OCI-LY7 (cell line): ENCODE measurements at regions not wholly inside any gene's neighbourhood (a gene's known extent, or its start where the extent isn't known, plus 50 kb on each side); places are given as distances from the start of the nearest gene placed in this dataset.

ENCODE experiments used
- BruUV-seq: library from RNA; stranded (reverse); fragments of 400-500 nt; replicated peaks from 2 replicates; lab custom pipeline; 2021; lab: Mats Ljungman, UMichigan
- CTCF ChIA-PET: fragments of 300-600 bp; sonication (Branson Sonifier 250); formaldehyde crosslinking; loops from one replicate; lab custom pipeline; 2022; ENCODE audit warnings: antibody characterized with exemption; ENCODE audit not compliant: unreplicated experiment; lab: Charles Lee
- POLR2A ChIA-PET: fragments of 300-600 bp; sonication (Branson Sonifier 250); formaldehyde crosslinking; loops from one replicate; lab custom pipeline; 2022; ENCODE audit warnings: antibody characterized with exemption; lab: Charles Lee
- DNase-seq: peaks from one replicate; pipeline ENCODE4 v3.0.0-alpha.2; 2015; ENCODE audit warnings: low spot score
- H2AFZ ChIP-seq: fragments of 200-600 bp; sonication (generic), shearing (Covaris generic); 2 replicates; pipeline ENCODE4 v1.6.1; 2014; ENCODE audit warnings: mild to moderate bottlenecking, antibody characterized with exemption, low read length, moderate library complexity
- H3K27ac ChIP-seq: fragments of 200-600 bp; sonication (generic); 2 replicates; pipeline ENCODE4 v1.5.1; 2014; ENCODE audit warnings: mixed run types, low read depth, mild to moderate bottlenecking, moderate library complexity, low read length, inconsistent platforms; ENCODE audit not compliant: poor library complexity, severe bottlenecking
- H3K36me3 ChIP-seq: fragments of 200-600 bp; sonication (generic); 2 replicates; pipeline ENCODE4 v1.6.1; 2014; ENCODE audit warnings: mild to moderate bottlenecking, antibody characterized with exemption, low read length, moderate library complexity, mixed read lengths; ENCODE audit not compliant: insufficient read depth
- H3K4me1 ChIP-seq: fragments of 200-600 bp; sonication (generic); 2 replicates; pipeline ENCODE4 v1.5.1; 2014; ENCODE audit warnings: mild to moderate bottlenecking, low read length; ENCODE audit not compliant: insufficient read depth, poor library complexity, severe bottlenecking
- H3K4me2 ChIP-seq: fragments of 200-600 bp; sonication (generic); 2 replicates; pipeline ENCODE4 v1.6.1; 2014; ENCODE audit warnings: mild to moderate bottlenecking, low read length
- H3K4me3 ChIP-seq: fragments of 200-600 bp; sonication (generic); 2 replicates; pipeline ENCODE4 v1.5.1; 2014; ENCODE audit warnings: mild to moderate bottlenecking, low read depth, low read length; ENCODE audit not compliant: poor library complexity, severe bottlenecking
- H3K79me2 ChIP-seq: fragments of 200-600 bp; sonication (generic); 2 replicates; pipeline ENCODE4 v1.6.1; 2016; ENCODE audit warnings: low read depth, mild to moderate bottlenecking, low read length, moderate library complexity, mixed read lengths; ENCODE audit not compliant: insufficient read depth
- H3K9me2 ChIP-seq: fragments of 200-600 bp; sonication (generic); 2 replicates; pipeline ENCODE4 v1.6.1; 2016; ENCODE audit warnings: mild to moderate bottlenecking, low read length, mixed read lengths; ENCODE audit not compliant: insufficient read depth
- H3K9me3 ChIP-seq: fragments of 200-600 bp; sonication (generic); 2 replicates; pipeline ENCODE4 v1.6.1; 2014; ENCODE audit warnings: mild to moderate bottlenecking, mixed run types, low read length, mixed read lengths
- H4K20me1 ChIP-seq: fragments of 200-600 bp; sonication (generic); 2 replicates; pipeline ENCODE4 v1.6.1; 2014; ENCODE audit warnings: mild to moderate bottlenecking, antibody characterized with exemption, low read length, moderate library complexity, mixed read lengths; ENCODE audit not compliant: insufficient read depth
- EZH2phosphoT487 ChIP-seq: fragments of 200-600 bp; sonication (generic); IDR thresholded peaks from 2 replicates; pipeline ENCODE4 v1.6.1; 2018; ENCODE audit warnings: low read depth, borderline replicate concordance, mild to moderate bottlenecking, mixed run types, antibody characterized with exemption, low read length, moderate library complexity, mixed read lengths
- intact Hi-C: fragments of 100-400 bp; cut with micrococcal nuclease; formaldehyde crosslinking; loops from one replicate; pipeline ENCODE4 v1.10.0; 2022; ENCODE audit not compliant: unreplicated experiment
- TF ChIP-seq, protein P1 (sequence below): fragments of 200-600 bp; sonication (generic); conservative IDR thresholded peaks from 2 replicates; pipeline ENCODE4 v1.5.1; 2014; ENCODE audit warnings: mild to moderate bottlenecking, antibody characterized with exemption, low read length, moderate library complexity, mixed read lengths

DNA sequence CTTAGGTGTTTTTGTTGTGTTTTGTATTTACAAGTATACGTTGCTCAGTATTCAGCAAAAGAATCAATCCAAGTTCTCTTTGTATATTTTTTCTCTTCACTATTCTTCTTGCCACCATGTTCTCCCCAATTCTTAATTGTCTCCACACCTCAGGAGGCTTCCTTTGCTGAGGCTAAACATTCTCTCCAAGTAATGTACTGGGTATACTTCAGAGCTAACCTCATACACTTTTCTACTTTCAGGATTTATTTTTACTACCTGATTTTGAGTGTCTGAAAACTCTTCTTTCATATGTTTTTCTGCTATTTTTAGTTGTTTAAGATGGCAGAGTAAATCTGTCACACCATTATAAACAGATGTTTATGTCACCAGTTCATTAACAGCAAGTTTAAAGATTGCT, 354.8 kb upstream of the KCND2 start:
- DNase-seq, result no peak
- no TSS peak for BruUV-seq
- Histone ChIP-seq H3K9me2 (no peaks in the 10 kb centered on the region), H3K4me3 (no peak overlapping the region), H3K9me3 (no peaks in the 10 kb centered on the region), H2AFZ (no peak overlapping the region), H3K36me3 (no peaks in the 10 kb centered on the region), H3K79me2 (no peaks in the 10 kb centered on the region), H3K27ac (no peak overlapping the region), H3K4me1 (no peaks in the 10 kb centered on the region), H4K20me1 (no peaks in the 10 kb centered on the region), H3K4me2 (no peak overlapping the region)
- ChIA-PET POLR2A (no interaction called here), CTCF (no interaction called here)
- intact Hi-C loops, result no loop called here
- TF ChIP-seq, protein P1, sequence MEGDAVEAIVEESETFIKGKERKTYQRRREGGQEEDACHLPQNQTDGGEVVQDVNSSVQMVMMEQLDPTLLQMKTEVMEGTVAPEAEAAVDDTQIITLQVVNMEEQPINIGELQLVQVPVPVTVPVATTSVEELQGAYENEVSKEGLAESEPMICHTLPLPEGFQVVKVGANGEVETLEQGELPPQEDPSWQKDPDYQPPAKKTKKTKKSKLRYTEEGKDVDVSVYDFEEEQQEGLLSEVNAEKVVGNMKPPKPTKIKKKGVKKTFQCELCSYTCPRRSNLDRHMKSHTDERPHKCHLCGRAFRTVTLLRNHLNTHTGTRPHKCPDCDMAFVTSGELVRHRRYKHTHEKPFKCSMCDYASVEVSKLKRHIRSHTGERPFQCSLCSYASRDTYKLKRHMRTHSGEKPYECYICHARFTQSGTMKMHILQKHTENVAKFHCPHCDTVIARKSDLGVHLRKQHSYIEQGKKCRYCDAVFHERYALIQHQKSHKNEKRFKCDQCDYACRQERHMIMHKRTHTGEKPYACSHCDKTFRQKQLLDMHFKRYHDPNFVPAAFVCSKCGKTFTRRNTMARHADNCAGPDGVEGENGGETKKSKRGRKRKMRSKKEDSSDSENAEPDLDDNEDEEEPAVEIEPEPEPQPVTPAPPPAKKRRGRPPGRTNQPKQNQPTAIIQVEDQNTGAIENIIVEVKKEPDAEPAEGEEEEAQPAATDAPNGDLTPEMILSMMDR, result no peak
- TF ChIP-seq EZH2phosphoT487, result no peak

DNA sequence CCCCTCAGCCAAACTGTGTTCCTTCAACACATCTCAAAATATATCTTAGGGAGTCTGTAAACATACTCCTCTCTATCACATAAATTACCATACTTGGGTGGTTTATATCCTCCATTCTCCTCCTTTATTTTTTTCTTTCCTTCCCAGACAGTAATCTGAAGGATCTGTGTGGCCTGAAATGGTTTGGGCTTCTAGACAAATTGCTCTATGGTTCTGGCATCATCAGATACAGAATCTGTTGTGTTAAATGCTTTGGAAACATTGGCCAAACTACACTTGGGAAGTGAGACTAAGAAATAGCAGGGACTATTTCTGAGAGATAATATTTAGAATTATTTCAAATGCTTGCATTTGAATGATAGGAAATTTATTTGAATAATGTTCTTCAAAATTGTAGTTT, 353.0 kb upstream of the KCND2 start:
- no peak overlapping the region for H3K4me2 ChIP-seq
- H3K9me2 ChIP-seq, result no peaks in the 10 kb centered on the region
- no peaks in the 10 kb centered on the region for H3K9me3 ChIP-seq
- intact Hi-C loops, result no loop called here
- H3K27ac ChIP-seq, result no peak overlapping the region
- no peaks in the 10 kb centered on the region for H3K36me3 ChIP-seq
- CTCF ChIA-PET, result no interaction called here
- H2AFZ ChIP-seq, result no peak overlapping the region
- H3K79me2 ChIP-seq, result no peaks in the 10 kb centered on the region
- H4K20me1 ChIP-seq, result no peaks in the 10 kb centered on the region
- no peak overlapping the region for H3K4me3 ChIP-seq
- BruUV-seq, result no TSS peak
- no peak for DNase-seq
- TF ChIP-seq, protein P1, result no peak
- no peak for TF ChIP-seq EZH2phosphoT487
- POLR2A ChIA-PET, result no interaction called here
- no peaks in the 10 kb centered on the region for H3K4me1 ChIP-seq

DNA sequence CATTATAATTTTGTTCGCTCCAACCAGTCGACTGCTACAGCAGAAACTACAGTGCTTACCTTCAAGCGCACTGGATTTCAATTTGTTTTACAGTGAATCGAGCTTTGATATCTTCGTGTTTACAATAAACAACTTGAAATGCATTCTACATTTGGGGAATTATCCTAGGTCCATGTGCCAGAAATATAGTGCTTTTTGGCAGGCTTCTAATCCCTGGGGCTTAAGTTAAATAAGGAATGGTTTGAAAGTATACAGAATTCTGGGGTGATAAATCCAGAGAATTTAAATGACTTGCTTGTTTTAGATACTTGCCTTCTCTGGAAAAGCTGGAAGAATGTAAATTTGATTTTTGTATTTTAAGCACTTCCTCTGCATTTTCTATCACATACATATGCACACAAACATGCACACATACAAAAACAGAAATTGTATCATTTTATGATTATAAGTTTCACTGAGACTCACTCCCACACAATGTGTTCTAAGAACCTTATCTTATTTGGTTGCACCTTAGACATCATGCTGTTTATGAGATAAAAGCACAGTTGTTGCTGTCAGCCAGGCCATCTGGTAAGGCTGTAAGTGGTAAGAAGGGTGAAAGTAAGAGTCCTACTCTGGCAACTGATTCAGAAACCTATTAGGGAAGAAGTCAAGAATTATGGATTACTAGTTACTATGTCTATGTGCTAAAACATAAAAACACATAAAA, 347.2 kb upstream of the KCND2 start:
- no peaks in the 10 kb centered on the region for H3K9me2 ChIP-seq
- BruUV-seq, result no TSS peak
- intact Hi-C loops, result no loop called here
- H4K20me1 ChIP-seq, result no peaks in the 10 kb centered on the region
- H2AFZ ChIP-seq, result no peak overlapping the region
- H3K27ac ChIP-seq, result no peak overlapping the region
- H3K4me1 ChIP-seq, result no peaks in the 10 kb centered on the region
- ChIA-PET POLR2A (no interaction called here), CTCF (no interaction called here)
- H3K4me2 ChIP-seq, result no peak overlapping the region
- H3K36me3 ChIP-seq, result no peaks in the 10 kb centered on the region
- no peaks in the 10 kb centered on the region for H3K79me2 ChIP-seq
- no peak for TF ChIP-seq EZH2phosphoT487
- TF ChIP-seq, protein P1, result no peak
- no peak overlapping the region for H3K4me3 ChIP-seq
- H3K9me3 ChIP-seq, result no peaks in the 10 kb centered on the region
- DNase-seq, result no peak
